HG03025 (cell line): ENCODE measurements at regions not wholly inside any gene's neighbourhood (a gene's known extent, or its start where the extent isn't known, plus 50 kb on each side); places are given as distances from the start of the nearest gene placed in this dataset.
A peak's percentile ranks its signal among the peaks of the same experiment; 100 is the strongest.
"Not testable (repeated sequence)": the region's sequence is repeated elsewhere in the genome, so short reads cannot be mapped to it uniquely, and the experiment has no call there.

Source experiments
- ATAC-seq: cut with Tn5 transposase; IDR thresholded peaks from one replicate; pipeline ENCODE4 v1.9.1; 2021; ENCODE audit warnings: mild to moderate bottlenecking, moderate library complexity; ENCODE audit not compliant: unreplicated experiment, low FRiP score

DNA sequence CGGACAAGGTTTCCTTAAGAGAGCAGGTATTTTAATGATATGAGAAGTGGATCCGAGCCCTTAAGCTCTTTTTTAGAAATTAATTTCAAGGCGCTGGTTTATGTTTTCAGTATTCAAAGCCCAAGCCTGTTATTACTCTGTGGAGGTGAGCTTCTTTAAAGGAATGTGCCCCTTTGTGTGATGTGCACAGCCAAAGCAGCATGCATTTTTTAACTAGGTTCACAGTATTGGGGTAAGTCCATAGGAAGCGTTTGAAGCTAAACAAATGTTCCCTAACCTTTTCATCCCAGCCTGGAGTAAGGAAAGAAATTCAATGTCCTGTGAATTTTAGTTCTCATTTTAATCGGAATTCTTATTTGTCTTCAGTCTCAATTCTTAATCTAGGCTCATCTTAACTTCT is 217.5 kb downstream of the KCTD12 start:
- ATAC-seq, result no peak

DNA sequence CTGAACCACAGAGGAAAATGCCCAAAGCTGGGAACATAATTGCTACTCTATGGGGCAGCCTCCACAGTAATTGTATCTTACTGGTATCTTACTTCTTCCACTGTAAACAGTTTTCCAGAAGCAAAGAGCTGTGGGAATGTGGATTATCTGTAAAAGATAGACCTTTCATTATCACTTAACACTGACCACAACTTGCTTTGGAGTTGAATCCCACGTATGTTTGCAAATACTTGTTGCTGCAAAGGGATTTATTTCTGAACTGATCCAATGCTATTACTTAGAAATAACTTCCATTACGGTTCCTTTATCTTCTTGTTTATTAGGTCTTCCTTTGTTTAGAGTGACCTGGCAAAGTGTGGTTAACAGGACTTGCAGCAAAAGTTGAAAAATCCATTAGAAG is 218.1 kb downstream of the KCTD12 start:
- ATAC-seq, result no peak

DNA sequence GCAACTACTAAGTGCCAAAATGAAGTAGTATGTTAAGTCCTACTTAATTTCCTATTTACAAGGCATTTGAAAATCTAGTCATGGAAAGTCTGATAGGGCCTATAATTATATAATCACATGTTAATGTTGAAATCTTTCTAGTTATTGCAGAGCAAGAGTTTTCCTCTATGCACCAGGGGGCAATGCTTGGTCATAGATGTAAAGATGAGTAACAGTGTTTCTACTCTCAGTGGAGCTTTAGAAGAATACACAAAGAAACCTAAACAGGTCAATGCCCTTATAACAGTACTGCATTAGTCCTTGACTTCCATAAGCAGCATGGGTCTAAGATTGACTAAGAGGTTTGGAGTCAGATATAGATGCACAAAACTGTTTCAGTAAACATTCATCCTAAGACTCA is 218.7 kb downstream of the KCTD12 start:
- no peak for ATAC-seq

GRCh38 chr13:76663592-76664335 is 222.4 kb downstream of the KCTD12 start:
- no peak for ATAC-seq

DNA sequence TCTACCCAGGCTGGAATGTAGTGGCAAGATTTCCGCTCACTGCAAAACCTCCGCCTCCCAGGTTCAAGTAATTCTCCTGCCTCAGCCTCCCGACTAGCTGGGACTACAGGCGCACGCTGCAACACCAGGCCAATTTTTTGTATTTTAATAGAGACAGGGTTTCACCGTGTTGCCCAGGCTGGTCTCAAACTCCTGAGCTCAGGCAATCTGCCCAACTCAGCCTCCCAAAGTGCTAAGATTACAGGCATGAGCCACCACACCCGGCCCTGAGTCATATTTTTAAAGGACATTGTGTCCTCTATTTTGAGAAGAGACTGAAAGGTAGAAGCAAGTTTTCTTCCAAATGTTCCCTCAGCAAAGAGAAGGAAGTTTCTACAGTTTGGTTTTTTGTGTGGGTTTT is 227.1 kb downstream of the KCTD12 start:
- ATAC-seq, result not testable (repeated sequence)

DNA sequence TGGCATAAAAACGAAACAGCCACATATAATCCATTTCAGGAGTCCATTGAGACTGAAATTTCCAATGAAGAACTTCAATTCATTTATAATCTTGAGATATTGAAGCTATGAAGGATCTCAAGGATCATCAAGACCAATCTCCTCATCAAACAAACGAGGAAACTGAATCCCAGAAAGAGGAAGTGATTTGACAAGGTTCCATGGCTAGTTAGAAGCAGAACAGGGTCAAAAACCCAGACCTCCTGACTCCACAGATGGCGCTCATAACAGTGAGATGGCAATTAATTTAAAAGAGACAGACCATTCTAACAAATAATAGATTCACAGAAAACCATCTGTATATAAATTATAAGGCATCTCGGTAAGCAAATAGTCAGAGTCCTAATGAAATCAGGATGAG is 229.7 kb downstream of the KCTD12 start:
- ATAC-seq, result peak; percentile 49

DNA sequence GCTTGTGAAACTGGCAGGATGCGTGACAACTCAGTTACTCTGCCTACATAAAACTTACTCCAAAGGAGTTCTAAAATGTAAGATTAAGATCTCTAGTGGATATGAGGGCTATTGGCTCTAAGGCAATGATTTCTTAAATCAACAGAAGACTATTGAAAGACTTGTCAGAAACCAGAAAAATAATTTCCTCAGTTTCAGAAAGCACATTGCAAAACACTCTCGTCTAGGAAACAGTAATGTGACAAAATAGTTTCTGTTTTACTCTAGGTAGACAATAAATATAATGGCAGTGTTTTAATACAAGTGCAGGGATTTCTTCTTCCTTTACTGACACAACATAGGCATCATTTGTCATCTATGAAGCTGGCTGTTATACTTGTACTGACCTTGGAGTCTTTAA is 230.1 kb downstream of the KCTD12 start:
- peak; percentile 85 for ATAC-seq

DNA sequence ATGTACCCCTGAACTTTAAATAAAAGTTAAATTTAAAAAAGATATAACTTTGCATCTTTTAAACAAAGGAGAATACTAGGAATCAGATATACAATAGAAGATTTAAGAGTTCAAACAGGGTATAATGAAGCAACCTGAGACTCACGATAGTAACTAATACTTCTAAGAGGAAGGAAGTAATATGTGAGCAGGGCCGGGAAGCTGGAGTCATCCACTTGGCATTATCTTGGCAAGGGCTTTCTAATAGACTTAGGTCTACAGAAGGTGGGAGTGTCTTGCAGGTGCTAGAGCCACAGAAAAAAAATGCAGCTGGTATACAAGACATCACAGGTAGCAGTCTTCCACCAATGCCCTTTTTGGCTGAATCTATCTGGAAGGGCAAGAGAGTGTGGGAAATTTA is 231.9 kb downstream of the KCTD12 start:
- ATAC-seq, result no peak

DNA sequence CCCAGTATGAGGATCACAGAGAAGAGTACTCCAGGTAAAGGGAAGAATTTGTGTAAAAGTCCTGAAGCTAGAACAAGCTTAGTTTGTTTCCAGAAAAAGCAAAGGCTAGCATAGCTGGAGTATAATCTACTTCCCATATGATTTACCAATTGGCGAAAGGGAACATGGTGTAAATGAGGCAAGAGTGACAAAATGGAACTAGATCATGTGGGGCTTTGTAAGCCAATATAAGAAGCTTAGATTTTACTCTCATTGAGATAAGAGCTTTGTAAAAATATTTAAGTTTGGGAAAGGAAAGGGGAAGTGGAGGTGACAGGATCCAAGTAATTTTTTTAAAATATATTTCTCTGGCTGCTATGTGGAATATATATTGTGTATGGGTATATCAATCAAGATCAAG is 234.9 kb downstream of the KCTD12 start:
- ATAC-seq, result no peak

DNA sequence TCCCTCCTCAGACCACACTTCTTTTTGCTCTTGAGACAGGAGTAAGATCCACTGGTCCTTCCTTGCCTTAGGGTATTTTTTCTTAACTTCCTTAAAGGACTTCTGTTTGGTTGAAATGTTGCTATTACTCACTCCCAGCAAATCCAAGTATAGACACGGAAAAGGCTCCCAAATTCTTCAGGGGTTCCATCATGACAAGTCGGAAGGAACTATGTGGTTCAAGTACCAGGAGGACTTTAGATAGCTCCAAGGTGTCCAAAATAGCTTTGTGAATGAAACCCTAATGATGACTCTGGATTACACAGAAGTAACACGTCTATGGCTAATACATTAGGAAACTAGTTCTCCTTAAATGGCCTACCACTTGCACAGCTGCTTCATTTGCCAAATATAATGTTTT is 238.7 kb downstream of the KCTD12 start:
- ATAC-seq, result no peak

GRCh38 chr13:76646946-76647345 is 239.3 kb downstream of the KCTD12 start:
- ATAC-seq, result no peak

GRCh38 chr13:76645632-76646031 is 240.6 kb downstream of the KCTD12 start:
- no peak for ATAC-seq

GRCh38 chr13:76644906-76645305 is 241.3 kb downstream of the KCTD12 start:
- ATAC-seq, result no peak

- no peak for ATAC-seq
These were observed 242.6 kb downstream of the KCTD12 start for GRCh38 chr13:76643596-76643995.

GRCh38 chr13:76641056-76641455 is 245.1 kb downstream of the KCTD12 start:
- ATAC-seq, result no peak

- no peak for ATAC-seq
These were observed 247.3 kb downstream of the KCTD12 start for GRCh38 chr13:76638882-76639281.

- no peak for ATAC-seq
These were observed 248.0 kb downstream of the KCTD12 start for GRCh38 chr13:76638181-76638580.

GRCh38 chr13:76637641-76638141 is 248.5 kb downstream of the KCTD12 start:
- ATAC-seq, result no peak

GRCh38 chr13:76636829-76637228 is 249.4 kb downstream of the KCTD12 start:
- no peak for ATAC-seq

DNA sequence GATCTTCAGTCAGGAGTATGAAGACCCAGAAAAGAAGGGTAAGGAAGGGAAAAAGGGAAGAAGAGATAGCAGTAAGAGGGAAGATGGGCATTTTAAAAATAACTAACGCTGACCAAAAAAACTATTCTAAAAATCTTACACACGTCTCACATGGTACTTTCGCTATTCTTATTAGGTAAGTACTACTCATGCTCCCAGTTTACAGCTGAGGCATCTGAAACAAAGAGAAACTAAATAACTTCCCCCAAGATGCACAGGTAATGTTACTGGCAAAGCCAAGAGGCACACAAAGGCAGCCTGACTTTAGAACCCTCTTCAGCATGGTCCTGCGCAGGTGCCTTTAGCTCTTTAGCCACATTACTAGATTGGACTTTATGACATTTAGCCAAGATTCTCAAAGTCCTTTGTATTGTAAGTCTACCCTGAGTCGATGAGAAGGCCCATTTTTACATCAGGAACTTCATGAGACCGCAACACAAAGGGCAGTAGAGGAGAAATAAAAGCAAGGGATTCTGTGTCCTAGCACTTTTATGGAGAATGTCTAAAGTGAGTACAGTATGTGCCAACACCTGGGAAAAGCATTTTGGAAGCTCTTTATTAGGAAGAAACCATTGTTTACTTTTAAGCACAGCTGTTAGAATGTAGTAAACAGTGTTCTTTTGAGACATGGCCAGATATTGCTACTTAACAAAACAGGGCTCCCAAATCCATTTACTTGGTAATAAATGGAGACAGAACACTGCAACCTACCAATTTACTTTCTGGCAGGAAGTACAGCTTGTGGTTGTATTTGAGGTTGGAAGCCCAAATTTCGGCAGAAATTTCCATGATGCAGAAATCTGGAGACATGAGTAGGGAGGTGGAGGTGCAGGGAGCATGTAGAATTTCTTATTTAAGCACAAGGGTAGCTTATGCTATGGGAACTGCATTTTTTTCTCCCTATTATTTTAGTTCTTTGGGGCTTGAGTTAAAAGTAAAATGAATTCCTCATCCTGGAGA is 250.7 kb downstream of the KCTD12 start:
- no peak for ATAC-seq

DNA sequence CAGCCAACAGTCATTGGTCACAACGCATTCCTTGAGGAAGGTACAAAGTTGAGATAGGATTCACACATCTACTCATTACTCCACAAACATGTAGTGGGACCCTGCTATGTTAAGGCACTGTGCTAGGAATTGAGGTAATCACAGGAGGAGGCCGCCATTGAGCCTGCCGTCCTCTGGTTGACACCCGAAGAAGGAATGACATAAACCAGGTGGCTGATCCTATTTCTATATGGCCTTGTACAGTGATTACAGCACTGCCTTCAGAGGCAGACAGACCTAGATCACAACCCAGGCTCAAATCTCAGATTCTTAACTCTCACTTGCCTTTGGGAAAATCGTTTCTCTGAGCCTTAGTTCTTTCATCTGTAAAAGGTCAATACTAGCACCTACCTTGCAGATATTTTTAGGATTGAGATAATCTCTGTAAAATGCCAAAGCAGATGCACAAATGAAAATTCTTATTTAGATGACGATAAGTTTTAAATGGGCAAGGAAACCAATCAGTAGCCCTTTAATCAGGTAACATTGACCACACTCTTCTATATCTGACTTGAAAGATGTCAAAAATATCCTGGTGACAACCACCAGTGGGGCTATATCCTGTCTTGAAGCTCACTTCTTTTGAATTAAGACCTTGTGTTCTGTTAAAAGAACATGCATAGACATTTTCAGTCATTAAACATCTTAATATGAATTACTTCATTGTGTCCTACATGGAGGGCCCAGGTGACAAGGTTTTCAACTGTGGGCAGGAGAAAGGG is 251.6 kb downstream of the KCTD12 start:
- ATAC-seq, result no peak
